Activated CD8-positive, alpha-beta memory T cell treated with anti-CD3 and anti-CD28 coated beads, Interleukin-2, amount 50 U/mL, for 4 hours (primary cell): ENCODE measurements at regions not wholly inside any gene's neighbourhood (a gene's known extent, or its start where the extent isn't known, plus 50 kb on each side); places are given as distances from the start of the nearest gene placed in this dataset.

Source experiments
- DNase-seq: peaks from one replicate; pipeline ENCODE4 v3.0.0-alpha.2; 2020

GRCh38 chr15:97680606-97681220 is 279.8 kb upstream of the ARRDC4 start:
- DNase-seq = no peak

GRCh38 chr15:97683831-97684230 is 276.7 kb upstream of the ARRDC4 start:
- DNase-seq = no peak

GRCh38 chr15:97684249-97684648 is 276.3 kb upstream of the ARRDC4 start:
- DNase-seq = no peak

GRCh38 chr15:97686324-97686723 is 274.2 kb upstream of the ARRDC4 start:
- DNase-seq = no peak

- no peak for DNase-seq
Measured at GRCh38 chr15:97687654-97688053, 272.8 kb upstream of the ARRDC4 start.

- DNase-seq = no peak
Measured at GRCh38 chr15:97688177-97688576, 272.3 kb upstream of the ARRDC4 start.

GRCh38 chr15:97688886-97689285 is 271.6 kb upstream of the ARRDC4 start:
- DNase-seq = no peak

GRCh38 chr15:97691078-97691477 is 269.4 kb upstream of the ARRDC4 start:
- no peak for DNase-seq

- DNase-seq = no peak
Measured at GRCh38 chr15:97691799-97692198, 268.7 kb upstream of the ARRDC4 start.

- DNase-seq = no peak
Measured at GRCh38 chr15:97692301-97693015, 268.0 kb upstream of the ARRDC4 start.

GRCh38 chr15:97694456-97694855 is 266.0 kb upstream of the ARRDC4 start:
- DNase-seq = no peak

GRCh38 chr15:97703400-97703799 is 257.1 kb upstream of the ARRDC4 start:
- no peak for DNase-seq

- DNase-seq = no peak
Measured at GRCh38 chr15:97706059-97706458, 254.4 kb upstream of the ARRDC4 start.

GRCh38 chr15:97708252-97708651 is 252.3 kb upstream of the ARRDC4 start:
- no peak for DNase-seq

GRCh38 chr15:97712530-97712929 is 248.0 kb upstream of the ARRDC4 start:
- no peak for DNase-seq

- DNase-seq = no peak
Measured at GRCh38 chr15:97717806-97718205, 242.7 kb upstream of the ARRDC4 start.

GRCh38 chr15:97718509-97718908 is 242.0 kb upstream of the ARRDC4 start:
- no peak for DNase-seq

- no peak for DNase-seq
Measured at GRCh38 chr15:97728791-97729190, 231.7 kb upstream of the ARRDC4 start.

- DNase-seq = no peak
Measured at GRCh38 chr15:97729270-97729669, 231.2 kb upstream of the ARRDC4 start.

GRCh38 chr15:97730315-97730714 is 230.2 kb upstream of the ARRDC4 start:
- no peak for DNase-seq

- DNase-seq = no peak
Measured at GRCh38 chr15:97731859-97732258, 228.6 kb upstream of the ARRDC4 start.

GRCh38 chr15:97733373-97733772 is 227.1 kb upstream of the ARRDC4 start:
- no peak for DNase-seq

GRCh38 chr15:97736748-97737147 is 223.8 kb upstream of the ARRDC4 start:
- DNase-seq = no peak

- DNase-seq = no peak
Measured at GRCh38 chr15:97745481-97746071, 214.9 kb upstream of the ARRDC4 start.

GRCh38 chr15:97747342-97747741 is 213.2 kb upstream of the ARRDC4 start:
- no peak for DNase-seq
